ENCODE measurements at regions not wholly inside any gene's neighbourhood (a gene's known extent, or its start where the extent isn't known, plus 50 kb on each side); places are given as distances from the start of the nearest gene placed in this dataset.
A peak's percentile ranks its signal among the peaks of the same experiment; 100 is the strongest.
"Not testable (repeated sequence)": the region's sequence is repeated elsewhere in the genome, so short reads cannot be mapped to it uniquely, and the experiment has no call there.

DNA sequence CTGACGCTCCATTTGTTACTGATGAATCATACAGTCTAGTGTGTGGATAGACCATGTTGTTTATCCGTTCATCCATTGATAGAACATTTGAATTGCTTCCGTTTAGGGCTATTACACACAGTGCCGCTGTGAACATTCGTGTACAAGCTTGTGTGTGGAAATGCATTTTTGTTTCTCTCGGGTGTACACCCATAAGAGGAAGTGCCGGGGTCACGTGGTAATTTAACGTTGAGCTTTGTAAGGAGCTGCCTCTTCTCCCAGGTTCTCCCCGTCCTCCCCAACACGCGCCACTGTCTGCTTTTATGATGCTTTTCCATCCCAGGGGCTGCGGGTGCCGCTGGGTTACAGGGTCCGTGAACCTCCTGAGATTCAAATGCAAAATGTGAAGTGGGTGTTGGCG lies 142.3 kb downstream of the IGLL1 start:
- Histone ChIP-seq H3K27me3 (peaks cover 0 to 12% of the 10 kb centered on the region in 2 donors), H3K4me1 (peaks cover 0 to 4% (median 0%) of the 10 kb centered on the region in 4 donors), H3K27ac (no peak overlapping the region), H3K4me3 (no peak overlapping the region), H3K9me3 (no peaks in the 10 kb centered on the region), H3K36me3 (no peaks in the 10 kb centered on the region)
- DNase-seq = no peak
- intact Hi-C loops (cut with DNase I; ENCODE audit: low total_unique reads) = no loop called here
- TF ChIP-seq, protein P1, sequence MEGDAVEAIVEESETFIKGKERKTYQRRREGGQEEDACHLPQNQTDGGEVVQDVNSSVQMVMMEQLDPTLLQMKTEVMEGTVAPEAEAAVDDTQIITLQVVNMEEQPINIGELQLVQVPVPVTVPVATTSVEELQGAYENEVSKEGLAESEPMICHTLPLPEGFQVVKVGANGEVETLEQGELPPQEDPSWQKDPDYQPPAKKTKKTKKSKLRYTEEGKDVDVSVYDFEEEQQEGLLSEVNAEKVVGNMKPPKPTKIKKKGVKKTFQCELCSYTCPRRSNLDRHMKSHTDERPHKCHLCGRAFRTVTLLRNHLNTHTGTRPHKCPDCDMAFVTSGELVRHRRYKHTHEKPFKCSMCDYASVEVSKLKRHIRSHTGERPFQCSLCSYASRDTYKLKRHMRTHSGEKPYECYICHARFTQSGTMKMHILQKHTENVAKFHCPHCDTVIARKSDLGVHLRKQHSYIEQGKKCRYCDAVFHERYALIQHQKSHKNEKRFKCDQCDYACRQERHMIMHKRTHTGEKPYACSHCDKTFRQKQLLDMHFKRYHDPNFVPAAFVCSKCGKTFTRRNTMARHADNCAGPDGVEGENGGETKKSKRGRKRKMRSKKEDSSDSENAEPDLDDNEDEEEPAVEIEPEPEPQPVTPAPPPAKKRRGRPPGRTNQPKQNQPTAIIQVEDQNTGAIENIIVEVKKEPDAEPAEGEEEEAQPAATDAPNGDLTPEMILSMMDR (IDR thresholded peaks at IDR 0.05) = no peak

DNA sequence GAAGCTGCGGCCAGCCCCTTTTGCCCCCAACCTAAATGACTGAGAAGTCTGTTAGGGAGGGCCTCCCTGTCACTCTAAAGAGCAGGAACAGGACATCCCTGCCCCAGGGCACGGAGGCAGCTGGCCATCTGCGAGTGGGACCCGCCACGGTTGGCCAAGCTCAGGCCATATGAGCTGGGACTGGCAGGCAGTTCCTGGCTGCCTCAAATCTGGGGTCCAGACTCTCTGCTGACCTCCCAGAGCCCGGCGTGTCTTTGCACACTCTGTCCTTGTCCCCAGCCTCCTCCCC lies 143.0 kb downstream of the IGLL1 start:
- H3K27me3 ChIP-seq = peaks cover 0 to 17% of the 10 kb centered on the region in 2 donors
- DNase-seq; H3K9me3 ChIP-seq; H3K36me3 ChIP-seq; intact Hi-C loops (cut with DNase I; ENCODE audit: low total_unique reads); H3K4me3 ChIP-seq; H3K4me1 ChIP-seq; H3K27ac ChIP-seq: not testable (repeated sequence)

DNA sequence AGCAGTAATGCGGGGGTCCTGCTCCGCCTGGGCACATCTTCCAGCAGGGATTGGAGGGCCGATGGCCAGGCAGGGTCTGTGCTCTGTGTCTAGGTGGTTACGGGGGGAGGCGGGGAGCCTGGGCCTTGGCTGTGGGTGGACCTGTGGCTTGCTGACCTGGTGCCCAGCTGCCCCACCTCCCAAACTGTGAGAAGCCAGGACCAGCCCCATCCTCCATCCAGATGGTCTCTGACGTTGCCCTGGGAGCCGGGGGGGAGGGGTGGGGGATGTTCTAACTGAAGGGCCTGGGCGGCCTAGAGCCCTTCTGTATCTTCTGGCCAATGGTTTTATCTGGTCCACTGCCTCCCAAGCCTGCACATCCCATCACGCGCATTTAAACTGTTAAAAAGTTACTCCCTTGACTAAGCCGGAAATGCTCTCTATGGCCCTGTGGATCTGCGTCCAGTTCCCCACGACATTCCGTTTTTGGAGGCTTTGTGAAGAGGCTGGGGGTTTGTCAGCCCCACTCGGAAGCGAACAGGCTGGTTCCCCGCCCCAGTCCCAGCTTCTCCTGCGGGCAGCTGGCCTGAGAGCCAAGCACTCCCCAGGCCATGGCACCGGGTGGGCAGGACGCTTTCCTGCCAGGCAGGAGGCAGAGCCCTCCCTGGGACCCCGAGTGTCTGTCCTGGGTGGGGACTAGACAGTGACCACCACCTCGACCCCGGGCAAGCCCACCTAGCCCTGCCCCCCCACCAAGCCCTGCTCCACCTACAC lies 143.6 kb downstream of the IGLL1 start:
- intact Hi-C loops (cut with DNase I; ENCODE audit: low total_unique reads); H3K4me3 ChIP-seq; H3K9me3 ChIP-seq; H3K4me1 ChIP-seq; H3K27ac ChIP-seq; H3K36me3 ChIP-seq; DNase-seq: not testable (repeated sequence)
- H3K27me3 ChIP-seq = peaks cover 0 to 22% of the 10 kb centered on the region in 2 donors

DNA sequence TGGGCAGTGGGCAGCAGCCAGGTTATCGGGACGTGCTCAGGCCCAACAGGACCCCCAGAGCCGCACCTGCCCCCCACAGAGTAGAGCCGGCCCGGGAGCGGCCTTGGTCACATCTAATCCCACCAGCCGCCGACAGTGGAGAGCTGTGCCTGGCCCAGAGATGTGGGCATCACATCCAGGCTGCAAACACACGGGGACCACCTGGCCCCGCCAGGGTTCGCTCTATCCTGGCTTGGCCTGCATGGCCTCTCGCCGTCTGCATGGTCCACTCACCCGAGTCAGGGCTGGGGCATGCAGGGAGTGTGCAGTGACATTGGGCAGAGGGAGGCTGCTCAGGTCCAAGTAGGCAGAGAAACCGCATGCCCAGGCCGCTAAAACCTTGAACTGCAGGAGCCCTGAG lies 144.9 kb downstream of the IGLL1 start:
- H3K9me3 ChIP-seq; H3K4me1 ChIP-seq; DNase-seq; H3K4me3 ChIP-seq; intact Hi-C loops (cut with DNase I; ENCODE audit: low total_unique reads); H3K27ac ChIP-seq; H3K36me3 ChIP-seq: not testable (repeated sequence)
- H3K27me3 ChIP-seq = peaks cover 0 to 27% of the 10 kb centered on the region in 2 donors

DNA sequence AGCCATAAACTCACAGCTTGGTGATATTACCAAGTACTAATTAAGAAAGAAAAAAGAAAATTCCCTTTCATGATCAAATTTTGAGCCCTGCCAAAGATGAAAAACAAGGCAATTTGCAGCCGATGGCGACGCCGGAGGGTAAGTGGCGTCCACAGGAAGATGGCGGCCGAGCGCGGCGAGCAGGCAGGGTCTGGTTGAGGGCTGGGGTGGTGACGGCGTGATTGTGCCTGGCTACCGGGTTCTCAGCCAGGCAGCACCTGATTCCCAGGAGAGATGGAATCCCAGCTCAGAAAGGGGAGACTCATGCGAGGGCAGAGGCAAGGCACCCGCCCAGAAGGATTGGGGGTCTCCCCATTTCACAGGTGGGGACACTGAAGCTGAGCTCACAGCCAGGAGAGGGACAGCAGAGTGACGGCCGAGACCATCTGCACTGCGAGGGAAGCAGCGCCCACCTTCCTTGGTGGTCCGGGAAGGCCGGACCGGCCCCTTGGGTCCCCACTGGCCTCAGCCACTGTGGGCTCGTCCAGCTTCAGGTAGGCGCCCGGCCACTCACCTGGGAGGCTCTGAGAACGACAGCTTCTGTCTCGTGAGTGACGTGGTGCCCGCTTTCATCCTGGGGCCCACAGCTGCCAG lies 145.8 kb downstream of the IGLL1 start:
- H3K27me3 ChIP-seq = peaks cover 0 to 22% of the 10 kb centered on the region in 2 donors
- H3K4me3 ChIP-seq; H3K27ac ChIP-seq; intact Hi-C loops (cut with DNase I; ENCODE audit: low total_unique reads); H3K4me1 ChIP-seq; H3K9me3 ChIP-seq; DNase-seq; H3K36me3 ChIP-seq: not testable (repeated sequence)

DNA sequence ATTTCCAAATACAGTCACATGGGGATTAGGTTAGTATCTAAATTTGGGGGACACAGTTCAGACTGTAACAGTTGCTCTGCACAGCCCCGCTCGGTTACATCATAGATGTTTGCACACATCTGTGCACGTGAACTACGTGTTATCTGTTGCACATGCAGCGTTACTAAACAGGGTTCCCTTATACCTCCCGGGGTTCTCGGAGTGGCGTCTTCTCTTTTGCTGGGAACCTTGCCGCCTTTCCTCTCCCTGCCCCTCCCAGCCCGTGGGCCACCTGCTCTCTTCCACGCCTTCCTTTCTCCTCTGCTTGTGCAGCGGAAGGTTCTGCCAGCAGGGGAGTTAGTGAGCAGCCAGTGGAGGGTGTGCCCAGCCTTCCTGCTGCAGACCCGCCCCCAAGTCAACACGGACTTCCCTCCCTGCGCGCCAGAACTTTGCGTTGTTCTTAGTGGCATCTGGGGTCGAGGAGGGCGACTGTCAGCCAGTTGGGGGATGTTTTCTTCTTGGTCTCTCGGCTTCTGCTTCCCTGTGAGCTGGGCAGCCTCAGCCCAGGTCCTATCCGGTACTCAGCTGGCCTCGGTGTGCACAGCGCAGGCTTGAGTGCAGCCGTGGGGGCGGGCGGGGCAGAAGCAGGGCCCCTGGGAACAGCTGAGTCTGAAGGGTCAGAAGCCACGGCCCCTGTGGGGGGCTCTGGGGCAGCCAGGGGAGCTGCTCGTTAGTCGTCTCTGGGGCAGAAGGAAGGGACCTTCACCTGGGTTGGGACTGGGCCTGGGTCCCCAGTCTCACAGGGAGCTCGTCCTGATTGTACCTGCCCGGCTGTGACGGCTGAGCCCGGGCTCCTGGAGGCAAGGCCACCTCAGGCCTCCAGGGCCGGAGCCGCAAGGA lies 146.7 kb downstream of the IGLL1 start:
- TF ChIP-seq, protein P1 (IDR thresholded peaks at IDR 0.05) = peak; percentile 9 to 17
- H3K27ac ChIP-seq; H3K36me3 ChIP-seq; H3K9me3 ChIP-seq; H3K4me3 ChIP-seq; H3K4me1 ChIP-seq; intact Hi-C loops (cut with DNase I; ENCODE audit: low total_unique reads); DNase-seq: not testable (repeated sequence)
- peaks cover 0 to 21% of the 10 kb centered on the region in 2 donors for H3K27me3 ChIP-seq

DNA sequence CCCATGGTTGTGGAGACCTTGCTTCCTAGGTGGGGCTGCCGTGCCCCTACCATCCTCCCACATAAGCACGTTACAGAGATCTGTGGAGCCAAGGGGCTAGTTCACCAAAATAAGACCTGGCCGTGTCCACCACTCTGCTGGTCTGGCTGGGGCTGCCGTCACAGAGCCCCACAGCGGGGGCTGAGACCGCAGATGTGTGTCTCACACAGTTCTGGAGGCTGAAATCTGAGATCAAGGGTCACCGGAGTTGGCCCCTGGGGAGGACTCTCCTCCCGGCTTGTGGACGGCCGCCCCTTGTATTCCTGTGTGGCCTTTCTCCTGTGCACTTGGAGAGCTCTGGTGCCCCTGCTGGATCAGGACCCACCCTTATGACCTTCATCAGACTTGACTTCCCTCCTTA lies 147.4 kb downstream of the IGLL1 start:
- H3K36me3 ChIP-seq; DNase-seq; H3K4me1 ChIP-seq; H3K4me3 ChIP-seq; intact Hi-C loops (cut with DNase I; ENCODE audit: low total_unique reads); H3K9me3 ChIP-seq; H3K27ac ChIP-seq: not testable (repeated sequence)
- peaks cover 0 to 20% of the 10 kb centered on the region in 2 donors for H3K27me3 ChIP-seq

All from tibial artery (tissue), 4 donors.